Stimulated activated CD8-positive, alpha-beta memory T cell treated with anti-CD3 and anti-CD28 coated beads, Interleukin-2, amount 100 ng/mL, for 1 hour (primary cell): ENCODE measurements at regions not wholly inside any gene's neighbourhood (a gene's known extent, or its start where the extent isn't known, plus 50 kb on each side); places are given as distances from the start of the nearest gene placed in this dataset.

Experiments used
- DNase-seq, 2 donors: peaks; one replicate each; pipeline ENCODE4 v3.0.0-alpha.2; 2020; ENCODE audit warnings: low read depth in 2 of 2

DNA sequence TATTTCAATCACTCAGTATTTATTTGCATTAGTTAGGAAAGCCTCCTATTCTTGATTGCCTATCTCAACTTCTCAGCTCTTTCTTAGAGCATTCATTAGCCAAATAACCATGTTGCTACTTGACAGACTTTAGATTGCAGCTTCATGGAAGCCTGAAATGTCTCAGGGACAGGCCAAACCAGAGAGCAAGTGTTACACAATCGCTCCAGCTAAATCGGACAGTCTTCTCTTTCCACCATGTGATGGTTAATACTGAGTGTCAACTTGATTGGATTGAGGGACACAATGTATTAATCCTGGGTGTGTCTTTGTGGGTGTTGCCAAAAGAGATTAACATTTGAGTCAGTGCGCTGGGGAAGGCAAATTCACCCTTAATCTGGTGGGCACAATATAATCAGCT is 106.5 kb upstream of the DRD2 start:
- no peak for DNase-seq

DNA sequence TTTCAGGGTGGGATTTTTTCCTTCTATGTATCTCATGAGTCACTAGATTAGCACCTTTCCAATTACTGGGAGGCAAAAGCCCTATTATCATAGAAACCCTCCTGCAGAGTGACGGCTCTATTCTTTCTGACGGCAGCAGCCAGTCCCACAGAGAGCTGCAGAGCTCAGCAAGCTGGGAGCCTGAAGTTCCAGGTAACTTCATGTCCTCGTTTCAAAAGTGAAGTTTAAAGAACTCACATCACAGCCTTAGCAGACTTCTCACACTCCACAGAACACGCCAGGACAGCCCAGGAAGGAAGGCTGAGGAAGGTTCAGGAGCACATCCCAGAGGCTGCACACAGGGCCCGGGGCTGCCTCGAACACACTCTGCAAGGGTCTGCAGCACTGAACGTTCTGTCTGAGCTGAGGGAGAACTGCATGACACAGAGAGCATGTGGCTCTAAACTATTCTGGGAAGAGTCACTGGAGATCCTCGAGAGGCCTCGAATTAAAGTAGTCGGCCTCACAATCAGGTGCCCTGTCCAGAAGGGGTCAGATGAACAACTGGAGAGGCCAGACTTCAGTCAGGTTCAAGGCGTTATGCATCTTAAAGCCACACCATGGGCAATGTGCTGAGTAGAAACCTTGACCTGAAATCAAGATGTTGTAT is 104.2 kb upstream of the DRD2 start:
- no peak for DNase-seq

DNA sequence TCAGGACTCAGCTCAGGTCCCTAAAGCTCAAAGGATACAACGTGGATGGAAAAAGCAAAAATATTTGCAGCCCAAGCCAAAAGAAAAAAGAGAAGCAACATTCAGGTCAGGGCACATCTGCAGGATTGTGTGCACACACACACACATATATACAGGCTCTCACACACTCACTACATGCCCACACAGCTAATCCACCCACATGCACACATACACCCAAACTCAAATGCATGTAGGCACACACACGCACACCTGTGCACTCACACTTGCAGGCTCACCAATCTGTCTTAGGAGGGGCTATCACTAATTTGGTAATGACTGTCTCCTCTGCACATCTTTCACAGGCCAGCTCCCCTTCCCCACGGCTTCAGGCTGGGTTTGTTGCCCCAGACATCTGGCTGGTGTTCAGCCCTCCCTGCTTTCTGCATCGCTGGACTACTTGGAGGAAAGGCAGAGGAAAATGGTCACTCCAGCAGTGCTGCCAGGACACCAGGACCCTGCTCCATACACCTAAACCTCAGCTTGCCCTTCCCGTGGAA is 103.6 kb upstream of the DRD2 start:
- DNase-seq, result no peak

DNA sequence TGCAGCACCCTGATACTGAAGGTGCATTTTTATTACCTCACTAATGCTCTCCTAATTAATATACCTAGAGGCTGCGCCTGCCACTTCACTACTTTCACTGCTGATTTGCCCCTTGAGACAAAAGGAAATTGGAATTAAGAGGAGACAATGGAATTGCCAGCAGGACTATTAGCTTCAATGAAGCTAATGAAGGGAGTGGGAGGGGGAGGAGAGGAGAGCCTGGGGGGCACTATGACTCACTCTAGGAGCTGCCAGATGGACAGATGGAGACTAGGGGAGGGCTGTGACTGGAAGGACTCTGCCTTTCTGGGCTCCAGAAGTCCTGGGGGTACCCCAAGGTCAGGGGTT is 102.8 kb upstream of the DRD2 start:
- DNase-seq, result no peak

DNA sequence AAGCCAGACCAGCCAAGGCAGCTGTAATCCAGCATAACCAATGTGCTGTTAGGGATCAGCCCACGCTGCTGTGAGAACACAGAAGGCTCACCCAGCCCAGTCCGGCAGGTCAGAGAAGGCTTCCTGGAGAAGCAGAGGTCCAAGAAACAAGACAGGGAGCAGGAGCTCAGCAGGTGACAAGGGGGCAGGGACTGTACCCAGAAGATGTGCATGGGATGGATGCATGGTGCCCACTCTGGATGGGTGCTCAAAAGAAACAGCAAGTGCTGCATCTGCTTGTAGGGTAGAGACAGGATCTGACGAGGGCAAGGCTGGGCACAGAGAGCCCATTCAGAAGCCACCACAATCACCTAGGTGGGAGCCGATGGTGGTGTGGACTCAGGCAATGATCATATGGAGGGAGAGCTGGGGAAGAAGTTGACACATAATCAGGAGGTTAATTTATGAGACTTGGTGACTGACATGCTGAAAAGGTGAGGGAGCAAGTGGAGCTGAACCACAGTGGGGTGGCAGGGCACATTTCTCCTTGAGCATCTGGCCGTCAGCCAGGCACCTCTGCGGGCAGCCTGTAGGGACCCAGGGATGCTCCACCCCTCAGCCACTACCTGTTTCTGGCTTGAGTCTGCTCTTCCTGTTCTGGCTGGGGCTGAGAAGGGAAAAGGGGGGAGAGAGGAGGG is 102.3 kb upstream of the DRD2 start:
- DNase-seq, result no peak

GRCh38 chr11:113574586-113574985 is 99.4 kb upstream of the DRD2 start:
- no peak for DNase-seq

GRCh38 chr11:113574171-113574570 is 99.0 kb upstream of the DRD2 start:
- no peak for DNase-seq

DNA sequence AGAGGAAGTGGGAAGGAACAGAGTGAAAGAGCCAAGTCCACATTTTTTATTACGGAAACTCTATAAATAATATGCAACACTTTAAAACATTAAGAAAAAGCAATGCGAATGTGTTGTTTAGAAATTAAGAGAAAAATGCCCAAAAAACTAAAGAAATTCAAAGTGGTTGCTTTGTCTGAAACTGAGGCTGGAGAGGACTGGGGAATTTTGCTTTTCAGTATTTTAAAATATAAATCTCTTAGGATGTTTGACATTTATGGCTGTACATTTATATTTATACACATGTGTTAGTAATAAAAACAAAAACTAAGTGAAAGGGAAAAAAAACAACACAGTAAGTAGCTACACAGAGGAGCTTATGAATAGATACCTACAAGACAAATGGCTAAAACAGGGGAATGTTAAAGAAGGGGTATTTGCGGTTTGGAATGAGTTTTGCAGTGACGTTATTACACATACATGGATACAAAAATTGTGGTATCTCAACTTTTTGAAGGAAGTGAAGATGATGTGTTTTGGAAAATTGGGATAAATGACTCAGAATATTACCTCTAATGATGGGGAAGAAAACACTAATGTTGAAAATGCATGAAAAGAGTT is 97.0 kb upstream of the DRD2 start:
- DNase-seq, result no peak

DNA sequence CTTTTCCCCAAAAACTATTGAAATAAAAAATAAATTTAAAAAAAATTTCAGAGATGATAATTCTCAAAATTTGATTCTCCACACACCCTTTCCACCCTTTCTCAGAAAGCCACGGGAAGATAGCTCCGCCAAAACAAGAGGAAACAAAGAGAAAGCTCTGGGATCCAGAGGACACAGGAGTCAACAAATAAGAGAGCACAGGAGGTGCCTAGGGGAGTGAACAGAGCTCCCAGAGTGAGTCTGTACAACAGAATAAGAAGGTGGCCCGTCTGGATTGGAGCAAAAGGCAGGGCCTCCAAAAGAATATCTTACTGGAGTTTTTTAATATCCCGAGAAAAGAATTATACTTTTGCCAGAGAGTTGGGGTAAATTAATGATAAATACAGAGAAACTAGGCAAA is 96.3 kb upstream of the DRD2 start:
- no peak for DNase-seq

DNA sequence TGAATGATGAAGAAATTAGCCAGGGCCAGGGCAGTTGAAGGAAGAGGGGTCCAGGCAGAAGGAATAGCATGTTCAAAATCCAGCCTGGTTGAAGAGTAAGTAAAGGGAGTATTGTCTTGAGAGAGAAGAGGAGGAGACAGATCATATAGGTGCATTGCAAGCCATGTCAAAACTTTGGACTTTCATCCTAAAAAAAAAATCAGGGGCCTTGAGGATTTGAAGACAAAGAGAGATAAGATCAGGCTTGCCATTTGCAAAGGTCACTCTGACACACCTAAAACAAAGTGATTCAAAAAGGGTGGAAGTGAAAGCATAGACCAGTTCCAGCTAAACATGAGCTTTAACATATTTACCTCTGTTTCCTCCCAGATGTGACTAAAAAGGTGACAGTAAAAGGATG is 95.7 kb upstream of the DRD2 start:
- DNase-seq, result no peak

GRCh38 chr11:113569391-113569790 is 94.2 kb upstream of the DRD2 start:
- DNase-seq, result no peak

- no peak for DNase-seq
Observed at GRCh38 chr11:113568566-113568965, 93.4 kb upstream of the DRD2 start.

DNA sequence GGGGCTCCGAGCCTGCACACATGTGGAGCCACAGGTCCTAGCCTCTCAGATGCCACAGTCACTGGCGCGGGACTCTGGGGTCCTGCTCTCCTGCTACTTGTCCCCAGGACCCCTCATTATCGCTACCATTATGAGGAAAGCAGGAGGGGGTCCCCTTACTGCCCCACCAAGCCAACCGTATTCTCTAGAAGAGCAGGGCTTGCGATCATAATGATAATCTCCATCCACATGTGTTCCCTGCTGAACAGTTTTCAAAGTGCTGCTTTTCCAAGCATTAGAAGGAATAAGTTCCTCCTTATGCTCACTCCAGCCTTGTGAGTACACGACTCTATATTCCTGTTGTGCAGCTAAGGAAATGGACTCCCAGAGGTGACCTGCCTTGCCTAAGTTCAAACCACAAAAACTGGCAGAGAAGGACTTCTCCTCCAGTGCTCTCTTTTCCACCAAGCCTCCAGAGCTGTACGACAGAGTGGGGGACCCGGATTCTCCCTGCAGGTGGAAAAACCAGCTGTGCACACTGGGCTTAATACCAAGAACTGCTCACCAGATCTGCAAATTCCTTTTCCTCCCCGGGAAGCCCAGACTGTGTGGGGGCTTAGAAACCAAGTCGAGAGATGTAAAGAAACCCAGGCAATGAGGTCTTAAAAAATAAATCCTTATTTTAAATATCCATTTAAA is 92.8 kb upstream of the DRD2 start:
- no peak for DNase-seq

- DNase-seq, result no peak
Observed at GRCh38 chr11:113567097-113567496, 91.9 kb upstream of the DRD2 start.

- no peak for DNase-seq
Observed at GRCh38 chr11:113564527-113565130, 89.4 kb upstream of the DRD2 start.

DNA sequence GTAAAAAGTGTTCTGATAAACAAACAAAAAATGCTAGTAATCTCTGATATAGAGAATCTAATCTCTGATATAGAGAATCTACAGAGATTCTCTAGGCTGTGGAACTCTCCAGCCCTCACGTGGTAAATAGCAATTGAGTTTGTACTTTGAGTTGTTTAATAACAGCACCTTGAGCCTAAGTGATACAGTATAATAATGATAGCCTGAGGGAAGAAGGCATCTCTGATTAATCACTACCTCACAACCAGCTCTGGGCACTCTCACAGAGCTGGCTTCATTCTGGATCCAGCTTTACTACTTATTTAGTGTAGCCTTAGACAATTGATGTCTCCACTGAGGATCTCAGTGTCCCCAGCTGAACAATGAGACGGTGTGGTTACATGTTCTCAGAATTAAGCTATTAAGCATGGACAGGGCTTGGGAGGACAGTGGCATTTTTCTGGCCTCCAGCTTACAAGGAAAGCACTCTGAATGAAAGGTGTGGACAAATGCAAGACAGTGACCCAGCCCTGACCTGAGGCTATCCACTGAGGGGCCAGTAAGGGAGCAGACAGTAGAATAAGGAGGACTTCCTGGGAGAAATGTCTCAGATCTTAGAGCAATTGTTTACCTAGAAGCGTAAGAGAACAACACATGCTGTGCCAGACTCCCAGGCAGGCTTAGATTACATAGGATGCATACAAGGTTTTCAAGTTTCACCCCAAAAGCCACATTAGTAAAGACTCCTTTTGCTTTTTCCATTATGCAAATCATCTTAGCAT is 88.7 kb upstream of the DRD2 start:
- no peak for DNase-seq

GRCh38 chr11:113562981-113563461 is 87.8 kb upstream of the DRD2 start:
- no peak for DNase-seq

DNA sequence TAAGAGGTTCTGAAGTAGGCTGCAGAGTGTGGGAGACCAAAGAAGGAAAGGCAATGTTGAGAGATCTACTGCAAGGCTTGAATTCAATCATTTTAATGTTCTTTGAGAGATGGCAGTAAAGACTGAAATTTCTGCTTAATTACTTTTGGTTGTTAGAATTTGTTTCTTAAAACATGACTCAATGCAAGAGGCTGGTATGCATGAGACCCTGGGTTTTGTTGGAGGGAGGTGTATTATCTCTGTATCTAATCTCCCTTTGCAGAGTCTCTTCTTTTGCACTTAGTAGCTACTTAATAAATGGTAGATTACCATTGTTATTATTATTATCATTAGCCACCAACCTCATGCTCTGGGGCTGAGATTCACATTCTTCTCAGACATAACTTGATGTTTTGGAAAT is 87.4 kb upstream of the DRD2 start:
- DNase-seq, result no peak

- no peak for DNase-seq
Observed at GRCh38 chr11:113557926-113558325, 82.7 kb upstream of the DRD2 start.

DNA sequence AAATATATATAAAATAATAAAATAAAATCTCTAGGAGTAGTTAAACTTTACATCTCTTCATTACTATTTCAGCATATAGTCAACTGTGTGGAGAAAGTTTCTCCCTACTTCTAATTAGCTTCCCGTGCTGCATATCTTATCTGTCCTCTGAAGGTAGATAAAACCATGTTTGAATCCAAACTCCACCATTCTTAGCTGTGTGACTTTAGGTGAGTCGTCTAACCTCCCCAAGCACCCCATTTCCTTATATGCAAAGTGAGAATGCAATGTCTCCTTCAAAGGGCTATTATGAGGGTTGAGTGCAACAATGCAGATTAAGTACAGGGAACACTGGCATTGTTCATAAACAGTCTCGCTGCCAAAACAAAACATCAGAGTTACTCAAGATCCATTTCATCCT is 80.8 kb upstream of the DRD2 start:
- no peak for DNase-seq

DNA sequence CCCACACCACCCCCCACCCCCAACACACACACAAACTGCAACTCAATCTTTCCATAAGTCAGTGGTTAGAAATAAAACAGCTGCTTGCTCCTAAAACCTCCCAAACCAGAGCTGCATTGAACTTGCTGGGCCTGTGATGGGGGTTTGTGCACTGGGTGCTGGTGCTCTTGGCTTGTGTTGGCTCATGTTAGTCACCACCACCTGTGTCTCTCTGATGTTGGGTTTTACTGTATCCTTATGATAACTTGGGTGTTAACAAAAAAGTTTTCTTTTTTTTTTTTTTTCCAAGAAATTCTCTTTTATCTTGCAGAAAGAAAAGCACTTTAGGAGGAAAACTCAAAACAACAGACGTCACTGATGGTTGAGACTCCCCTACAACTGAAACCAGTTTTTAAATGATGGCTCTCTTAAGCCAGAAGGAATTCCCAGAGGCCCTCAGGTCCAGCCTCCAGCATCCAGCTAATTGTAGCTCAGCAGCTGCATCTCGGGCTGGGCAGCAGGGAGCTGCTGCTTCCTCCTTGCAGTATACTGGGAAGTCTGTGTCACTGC is 79.9 kb upstream of the DRD2 start:
- DNase-seq, result no peak
